ENCODE measurements at regions not wholly inside any gene's neighbourhood (a gene's known extent, or its start where the extent isn't known, plus 50 kb on each side); places are given as distances from the start of the nearest gene placed in this dataset.

- no peak for DNase-seq (ENCODE audit: extremely low read depth, low read depth)
Measured at GRCh38 chrX:147405764-147406163, 506.0 kb upstream of the FMR1 start.

DNA sequence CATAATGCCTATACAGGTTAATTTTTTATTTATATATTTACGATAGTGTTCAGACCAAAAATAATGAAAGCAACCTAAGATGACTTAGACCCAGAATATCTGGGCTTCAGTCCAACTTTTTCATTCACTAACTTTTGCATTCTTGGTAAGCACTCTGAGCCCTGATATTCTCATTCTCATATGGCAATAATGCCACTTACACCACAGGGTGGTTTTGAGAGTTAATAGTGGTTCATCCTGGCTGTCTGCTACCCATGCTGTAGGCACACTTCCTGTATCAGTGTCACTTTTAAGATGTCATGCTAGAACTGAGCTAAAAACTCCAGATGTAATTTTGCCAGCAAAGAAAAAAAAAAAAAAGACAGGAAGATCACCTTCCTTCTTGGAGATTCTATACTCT, 508.7 kb upstream of the FMR1 start:
- DNase-seq (ENCODE audit: extremely low read depth, low read depth) = no peak

DNA sequence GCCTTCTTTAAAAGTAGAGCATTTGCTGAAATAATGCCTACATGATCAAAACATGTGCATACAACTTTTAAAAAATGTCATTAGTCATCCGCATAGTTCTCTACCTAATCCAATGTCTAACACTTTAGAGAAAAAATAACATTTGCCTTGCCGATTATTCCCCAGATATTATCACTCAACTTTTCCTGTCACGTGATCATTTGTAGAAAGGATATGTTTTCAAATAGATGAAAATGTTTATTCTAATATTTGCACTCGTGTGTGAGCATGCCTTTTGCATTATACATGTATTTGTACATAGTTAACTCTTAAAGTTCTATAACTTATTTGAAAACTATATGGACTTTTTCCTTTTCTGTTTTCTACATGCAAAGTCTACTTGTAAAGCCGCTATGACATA, 533.0 kb upstream of the FMR1 start:
- DNase-seq (ENCODE audit: extremely low read depth, low read depth) = peak; percentile 8

DNA sequence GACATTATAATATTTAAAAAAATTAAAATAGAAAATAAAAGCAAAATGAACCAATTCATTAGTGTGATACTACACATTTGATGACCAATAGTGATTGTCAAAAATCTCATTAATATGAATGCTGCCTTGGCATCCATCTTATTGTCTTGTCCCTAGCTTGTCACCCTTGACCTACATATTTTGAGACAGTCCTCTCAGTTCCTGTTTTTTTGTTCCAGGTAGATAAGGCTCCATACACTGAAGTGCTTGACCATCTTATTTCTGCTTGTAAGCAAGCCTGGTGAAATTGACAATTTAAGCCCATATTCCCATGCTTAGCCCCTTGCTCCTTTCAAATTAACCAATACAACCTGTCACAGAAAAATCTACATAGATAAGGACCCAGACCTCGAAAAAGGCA, 534.0 kb upstream of the FMR1 start:
- DNase-seq (ENCODE audit: extremely low read depth, low read depth) = no peak

GRCh38 chrX:147376601-147377422, 534.9 kb upstream of the FMR1 start:
- DNase-seq (ENCODE audit: extremely low read depth, low read depth) = no peak

DNA sequence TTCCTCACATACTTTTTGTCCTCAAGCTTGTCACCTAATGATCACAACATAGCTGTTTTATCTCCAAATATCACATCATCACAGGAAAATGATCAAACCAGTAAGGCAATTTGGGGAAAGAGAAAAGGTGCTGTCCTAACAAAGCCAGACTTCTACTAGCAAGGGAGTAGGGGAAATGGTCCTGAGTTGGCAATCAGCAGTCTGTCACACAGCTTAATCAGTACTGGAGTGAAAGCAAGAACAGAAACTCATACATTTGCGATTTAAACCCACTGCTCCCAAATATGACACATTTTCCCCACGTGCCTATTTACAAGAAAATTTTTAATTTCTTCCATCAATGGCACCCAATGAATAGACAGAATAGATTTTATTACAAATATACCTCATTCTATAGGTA, 546.8 kb upstream of the FMR1 start:
- no peak for DNase-seq (ENCODE audit: extremely low read depth, low read depth)

DNA sequence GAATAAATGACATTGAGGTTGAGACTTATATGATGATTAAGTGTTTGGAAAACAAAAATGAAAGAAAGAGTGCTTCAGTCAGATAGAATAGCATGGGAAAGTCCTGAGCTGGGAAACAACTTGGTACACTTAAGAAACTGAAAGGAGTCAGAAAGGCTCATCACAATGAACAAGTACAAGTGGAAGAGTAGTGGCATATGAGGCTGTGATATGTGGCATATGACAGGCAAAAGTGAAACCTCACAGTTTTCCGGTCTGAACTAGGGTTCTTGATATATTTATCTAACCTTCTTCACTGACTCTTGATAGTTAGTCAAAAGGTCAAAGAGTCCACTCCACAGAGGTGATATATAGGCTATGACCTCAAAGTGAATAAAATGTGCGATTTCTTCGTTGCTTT, 537.1 kb upstream of the CXorf51A start:
- DNase-seq (ENCODE audit: extremely low read depth, low read depth) = no peak

GRCh38 chrX:147343467-147343866, 528.9 kb upstream of the CXorf51A start:
- no peak for DNase-seq (ENCODE audit: extremely low read depth, low read depth)

DNA sequence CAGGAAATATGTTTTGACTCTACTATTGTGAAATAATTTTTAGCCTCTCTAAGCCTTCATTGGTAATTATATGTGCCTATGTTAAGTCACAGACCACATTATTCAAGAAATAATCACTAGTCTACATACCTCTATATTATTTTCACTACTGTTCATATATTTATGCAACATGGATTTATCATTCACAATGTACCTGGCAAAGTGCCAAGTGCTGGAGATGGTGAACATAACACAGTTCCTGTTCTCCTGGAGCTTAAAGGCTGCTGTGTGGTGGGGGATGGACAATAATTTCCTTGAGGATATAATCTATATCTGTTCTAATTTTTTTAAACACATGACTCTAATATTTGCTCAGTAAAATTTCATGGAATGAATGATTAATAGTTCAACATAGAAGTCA, 527.7 kb upstream of the CXorf51A start:
- DNase-seq (ENCODE audit: extremely low read depth, low read depth) = no peak

DNA sequence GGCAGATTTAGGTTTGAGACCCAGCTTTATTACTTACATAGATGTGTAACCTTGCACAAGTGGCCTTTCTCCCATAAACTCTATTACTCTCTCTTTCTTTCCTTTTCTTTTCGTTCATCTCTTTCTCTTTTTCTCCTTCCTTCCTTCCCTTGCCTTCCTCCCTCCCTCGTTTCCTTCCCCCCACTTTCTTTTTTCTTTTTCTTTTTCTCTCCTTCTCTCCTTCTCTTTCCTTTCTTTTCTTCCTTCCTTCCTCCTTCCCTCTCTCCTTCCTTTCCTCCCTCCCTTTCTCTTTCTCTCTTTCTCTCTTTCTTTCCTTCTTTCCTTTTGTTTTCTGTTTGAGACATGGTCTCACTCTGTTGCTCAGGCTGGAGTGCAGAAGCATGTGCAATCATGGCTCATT, 526.4 kb upstream of the CXorf51A start:
- DNase-seq (ENCODE audit: extremely low read depth, low read depth) = no peak

GRCh38 chrX:147333821-147334220, 519.3 kb upstream of the CXorf51A start:
- no peak for DNase-seq (ENCODE audit: extremely low read depth, low read depth)

GRCh38 chrX:147322496-147322895, 508.0 kb upstream of the CXorf51A start:
- DNase-seq (ENCODE audit: extremely low read depth, low read depth) = no peak

GRCh38 chrX:147315483-147315882, 500.9 kb upstream of the CXorf51A start:
- DNase-seq (ENCODE audit: extremely low read depth, low read depth) = no peak
